Parathyroid adenoma (tissue), 2 donors: ENCODE measurements at regions not wholly inside any gene's neighbourhood (a gene's known extent, or its start where the extent isn't known, plus 50 kb on each side); places are given as distances from the start of the nearest gene placed in this dataset.

Experiments
- H2AFZ ChIP-seq: fragments of 300-600 bp; sonication (generic); one replicate; pipeline ENCODE4 v1.7.0; 2017; ENCODE audit warnings: antibody characterized with exemption, mild to moderate bottlenecking
- H3K27ac ChIP-seq: fragments of 300-600 bp; sonication (generic); one replicate; pipeline ENCODE4 v1.7.0; 2017
- H3K27me3 ChIP-seq: fragments of 300-600 bp; sonication (generic); one replicate; pipeline ENCODE4 v1.7.0; 2017; ENCODE audit warnings: low read length; ENCODE audit not compliant: control insufficient read depth, insufficient read depth
- H3K36me3 ChIP-seq: fragments of 300-600 bp; sonication (generic); one replicate; pipeline ENCODE4 v1.7.0; 2017; ENCODE audit warnings: low read length; ENCODE audit not compliant: control insufficient read depth, insufficient read depth
- H3K4me1 ChIP-seq: fragments of 300-600 bp; sonication (generic); one replicate; pipeline ENCODE4 v1.7.0; 2017; ENCODE audit warnings: control low read depth
- H3K4me2 ChIP-seq: fragments of 300-600 bp; sonication (generic); one replicate; pipeline ENCODE4 v1.7.0; 2017; ENCODE audit warnings: low read length
- H3K4me3 ChIP-seq: fragments of 300-600 bp; sonication (generic); one replicate; pipeline ENCODE4 v1.7.0; 2017; ENCODE audit warnings: low read depth, low read length
- H3K79me2 ChIP-seq: fragments of 300-600 bp; sonication (generic); one replicate; pipeline ENCODE4 v1.7.0; 2017; ENCODE audit warnings: control low read depth
- H3K9ac ChIP-seq: fragments of 300-600 bp; sonication (generic); one replicate; pipeline ENCODE4 v1.7.0; 2017; ENCODE audit warnings: mild to moderate bottlenecking
- H3K9me3 ChIP-seq: fragments of 300-600 bp; sonication (generic); one replicate; pipeline ENCODE4 v1.7.0; 2017; ENCODE audit warnings: low read length; ENCODE audit not compliant: control insufficient read depth
- CTCF ChIP-seq: fragments of 300-600 bp; sonication (generic); IDR thresholded peaks from one replicate; pipeline ENCODE4 v1.7.0; 2017; ENCODE audit warnings: antibody characterized with exemption, mild to moderate bottlenecking
- donor health status: primary hyperparathyroidism.

- no peak for TF ChIP-seq CTCF
- no peaks in the 10 kb centered on the region for H3K36me3 ChIP-seq
Measured at GRCh38 chr5:168162464-168162863, 129.0 kb upstream of the WWC1 start.

GRCh38 chr5:168163966-168164365 lies 127.5 kb upstream of the WWC1 start:
- Histone ChIP-seq H3K9ac (no peak overlapping the region), H3K27me3 (no peaks in the 10 kb centered on the region), H3K36me3 (no peaks in the 10 kb centered on the region), H3K4me3 (no peak overlapping the region), H3K4me1 (no peaks in the 10 kb centered on the region), H2AFZ (no peak overlapping the region), H3K9me3 (no peaks in the 10 kb centered on the region), H3K79me2 (no peaks in the 10 kb centered on the region), H3K27ac (no peak overlapping the region), H3K4me2 (no peak overlapping the region)
- TF ChIP-seq CTCF = no peak

More at GRCh38 chr5:168162464-168162863, 129.0 kb upstream of the WWC1 start:
- H3K4me2 ChIP-seq = no peak overlapping the region
- H3K4me1 ChIP-seq = no peaks in the 10 kb centered on the region
- H3K27me3 ChIP-seq = no peaks in the 10 kb centered on the region
- H3K9ac ChIP-seq = no peak overlapping the region
- H3K79me2 ChIP-seq = no peaks in the 10 kb centered on the region
- no peak overlapping the region for H3K4me3 ChIP-seq
- H3K9me3 ChIP-seq = no peaks in the 10 kb centered on the region
- no peak overlapping the region for H3K27ac ChIP-seq
- no peak overlapping the region for H2AFZ ChIP-seq

GRCh38 chr5:168165221-168165914 lies 126.1 kb upstream of the WWC1 start:
- no peak for TF ChIP-seq CTCF
- Histone ChIP-seq H3K4me3 (no peak overlapping the region), H3K27ac (no peak overlapping the region), H2AFZ (no peak overlapping the region), H3K4me1 (no peaks in the 10 kb centered on the region), H3K36me3 (no peaks in the 10 kb centered on the region), H3K9me3 (no peaks in the 10 kb centered on the region), H3K27me3 (no peaks in the 10 kb centered on the region), H3K9ac (no peak overlapping the region), H3K79me2 (no peaks in the 10 kb centered on the region), H3K4me2 (no peak overlapping the region)

GRCh38 chr5:168165977-168166376 lies 125.5 kb upstream of the WWC1 start:
- H3K27ac ChIP-seq = no peak overlapping the region
- no peaks in the 10 kb centered on the region for H3K36me3 ChIP-seq
- H3K4me3 ChIP-seq = no peak overlapping the region
- TF ChIP-seq CTCF = no peak
- H3K9me3 ChIP-seq = no peaks in the 10 kb centered on the region
- H3K9ac ChIP-seq = no peak overlapping the region
- H3K79me2 ChIP-seq = no peaks in the 10 kb centered on the region
- H3K4me1 ChIP-seq = no peaks in the 10 kb centered on the region
- no peaks in the 10 kb centered on the region for H3K27me3 ChIP-seq
- H2AFZ ChIP-seq = no peak overlapping the region
- no peak overlapping the region for H3K4me2 ChIP-seq

GRCh38 chr5:168167338-168167737 lies 124.1 kb upstream of the WWC1 start:
- H3K9me3 ChIP-seq = no peaks in the 10 kb centered on the region
- H2AFZ ChIP-seq = no peak overlapping the region
- H3K27me3 ChIP-seq = no peaks in the 10 kb centered on the region
- no peaks in the 10 kb centered on the region for H3K4me1 ChIP-seq
- TF ChIP-seq CTCF = no peak
- H3K27ac ChIP-seq = no peak overlapping the region
- H3K4me2 ChIP-seq = no peak overlapping the region
- H3K36me3 ChIP-seq = no peaks in the 10 kb centered on the region
- H3K4me3 ChIP-seq = no peak overlapping the region
- no peak overlapping the region for H3K9ac ChIP-seq
- H3K79me2 ChIP-seq = no peaks in the 10 kb centered on the region
